ENCODE measurements at regions not wholly inside any gene's neighbourhood (a gene's known extent, or its start where the extent isn't known, plus 50 kb on each side); places are given as distances from the start of the nearest gene placed in this dataset.

GRCh38 chr22:49084206-49084605, 743.5 kb downstream of the BRD1 start:
- TF ChIP-seq, protein P1, sequence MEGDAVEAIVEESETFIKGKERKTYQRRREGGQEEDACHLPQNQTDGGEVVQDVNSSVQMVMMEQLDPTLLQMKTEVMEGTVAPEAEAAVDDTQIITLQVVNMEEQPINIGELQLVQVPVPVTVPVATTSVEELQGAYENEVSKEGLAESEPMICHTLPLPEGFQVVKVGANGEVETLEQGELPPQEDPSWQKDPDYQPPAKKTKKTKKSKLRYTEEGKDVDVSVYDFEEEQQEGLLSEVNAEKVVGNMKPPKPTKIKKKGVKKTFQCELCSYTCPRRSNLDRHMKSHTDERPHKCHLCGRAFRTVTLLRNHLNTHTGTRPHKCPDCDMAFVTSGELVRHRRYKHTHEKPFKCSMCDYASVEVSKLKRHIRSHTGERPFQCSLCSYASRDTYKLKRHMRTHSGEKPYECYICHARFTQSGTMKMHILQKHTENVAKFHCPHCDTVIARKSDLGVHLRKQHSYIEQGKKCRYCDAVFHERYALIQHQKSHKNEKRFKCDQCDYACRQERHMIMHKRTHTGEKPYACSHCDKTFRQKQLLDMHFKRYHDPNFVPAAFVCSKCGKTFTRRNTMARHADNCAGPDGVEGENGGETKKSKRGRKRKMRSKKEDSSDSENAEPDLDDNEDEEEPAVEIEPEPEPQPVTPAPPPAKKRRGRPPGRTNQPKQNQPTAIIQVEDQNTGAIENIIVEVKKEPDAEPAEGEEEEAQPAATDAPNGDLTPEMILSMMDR (IDR thresholded peaks at IDR 0.05) = no peak
- TF ChIP-seq POLR2A (IDR thresholded peaks at IDR 0.05) = no peak
- TF ChIP-seq EP300 (IDR thresholded peaks at IDR 0.05) = no peak
